CD4-positive, alpha-beta T cell treated with Interleukin-15 for 4 hours (primary cell): ENCODE measurements at regions not wholly inside any gene's neighbourhood (a gene's known extent, or its start where the extent isn't known, plus 50 kb on each side); places are given as distances from the start of the nearest gene placed in this dataset.
A peak's percentile ranks its signal among the peaks of the same experiment; 100 is the strongest.
"Not testable (repeated sequence)": the region's sequence is repeated elsewhere in the genome, so short reads cannot be mapped to it uniquely, and the experiment has no call there.

Source experiments
- DNase-seq: peaks from one replicate; pipeline ENCODE4 v3.0.0-alpha.2; 2020; ENCODE audit warnings: low spot score

GRCh38 chr4:143819029-143819428 is 86.3 kb downstream of the GYPE start:
- no peak for DNase-seq

GRCh38 chr4:143817866-143818265 is 87.5 kb downstream of the GYPE start:
- DNase-seq = not testable (repeated sequence)

DNA sequence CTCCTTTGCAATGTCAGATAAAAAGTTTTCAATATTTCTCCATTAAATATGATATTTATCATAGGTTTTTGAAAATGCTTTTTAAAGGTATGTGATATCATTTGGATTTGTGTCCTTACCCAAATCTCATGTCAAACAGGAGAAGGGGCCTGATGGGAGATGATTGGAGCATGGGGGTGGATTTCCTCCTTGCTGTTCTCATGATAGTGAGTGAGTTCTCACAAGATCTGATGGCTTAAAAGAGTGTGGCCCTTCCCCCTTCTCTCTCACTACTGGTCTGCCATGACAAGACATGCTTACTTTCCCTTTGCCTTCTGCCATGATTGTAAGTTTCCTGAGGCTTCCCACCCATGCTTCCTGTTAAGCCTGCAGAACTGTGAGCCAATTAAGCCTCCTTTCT is 90.0 kb downstream of the GYPE start:
- DNase-seq = not testable (repeated sequence)

DNA sequence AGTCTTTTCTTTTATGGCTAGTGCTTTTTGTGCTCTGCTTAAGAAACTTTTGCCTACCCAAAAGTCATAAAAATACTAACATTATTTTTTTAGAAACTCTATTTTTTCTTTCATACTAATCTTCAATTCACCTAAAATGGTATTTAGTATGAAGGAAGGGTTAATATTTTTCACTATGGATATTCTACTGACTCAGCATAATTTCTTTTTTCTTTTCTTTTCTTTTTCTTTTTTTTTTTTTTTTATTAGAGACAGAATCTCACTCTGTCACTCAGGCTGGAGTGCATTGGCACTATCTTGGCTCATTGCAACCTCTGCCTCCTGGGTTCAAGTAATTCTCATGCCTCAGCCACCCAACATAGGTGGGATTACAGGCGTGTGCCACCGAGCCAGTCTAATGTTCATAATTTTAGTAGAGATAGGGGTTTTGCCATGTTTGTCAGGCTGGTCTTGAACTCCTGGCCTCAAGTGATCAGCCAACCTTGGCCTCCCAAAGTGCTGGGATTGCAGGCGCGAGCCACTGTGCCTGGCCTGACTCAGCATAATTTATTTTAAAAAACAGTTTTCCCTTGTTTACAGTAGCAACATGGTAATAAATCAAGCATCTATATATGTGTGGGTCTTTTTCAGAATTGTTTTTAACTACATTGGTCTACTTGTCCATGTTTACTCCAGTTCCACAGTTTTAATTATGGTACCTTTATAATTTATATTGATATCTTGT is 91.8 kb downstream of the GYPE start:
- not testable (repeated sequence) for DNase-seq

- not testable (repeated sequence) for DNase-seq
Measured at GRCh38 chr4:143791693-143792092, 91.2 kb upstream of the FREM3 start.

DNA sequence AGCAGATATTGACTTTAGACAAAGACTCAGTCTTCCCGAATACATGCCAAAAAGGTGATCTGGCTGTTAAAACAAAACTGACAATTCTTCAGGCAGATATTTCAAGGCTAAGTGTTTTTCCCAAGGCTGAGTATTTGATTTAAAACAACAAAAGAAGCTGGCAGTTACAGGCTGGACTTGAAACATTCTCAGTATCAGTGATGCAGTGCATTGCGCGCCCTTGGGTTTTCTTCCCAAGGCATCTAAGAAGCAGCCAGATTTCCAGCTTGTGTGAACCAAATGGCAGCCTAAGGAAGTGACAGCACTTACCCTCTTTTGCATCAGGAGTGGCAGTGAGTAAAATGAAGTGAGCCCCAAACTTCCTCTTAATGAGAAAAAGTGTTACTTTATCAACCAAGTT is 90.0 kb upstream of the FREM3 start:
- not testable (repeated sequence) for DNase-seq

- DNase-seq = not testable (repeated sequence)
Measured at GRCh38 chr4:143789618-143790017, 89.1 kb upstream of the FREM3 start.

GRCh38 chr4:143784567-143784966 is 84.1 kb upstream of the FREM3 start:
- no peak for DNase-seq

DNA sequence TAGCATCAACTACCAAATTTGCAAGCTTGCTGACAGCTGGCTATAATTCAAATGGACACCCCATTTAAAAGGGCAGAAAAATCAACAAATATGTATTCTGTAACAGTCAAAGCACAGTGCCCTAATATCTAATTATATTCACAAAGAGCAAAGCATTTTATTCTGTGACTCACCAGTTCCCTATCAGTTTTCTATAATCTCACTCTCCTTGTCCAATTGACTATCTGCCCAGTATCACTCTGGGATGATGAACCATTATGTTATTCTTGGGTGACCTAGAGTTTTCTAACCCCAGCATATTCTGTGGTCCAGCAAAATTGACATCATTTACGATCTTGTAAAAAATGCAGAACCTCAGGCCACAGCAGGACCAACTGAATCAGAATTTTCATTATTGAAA is 82.0 kb upstream of the FREM3 start:
- no peak for DNase-seq

DNA sequence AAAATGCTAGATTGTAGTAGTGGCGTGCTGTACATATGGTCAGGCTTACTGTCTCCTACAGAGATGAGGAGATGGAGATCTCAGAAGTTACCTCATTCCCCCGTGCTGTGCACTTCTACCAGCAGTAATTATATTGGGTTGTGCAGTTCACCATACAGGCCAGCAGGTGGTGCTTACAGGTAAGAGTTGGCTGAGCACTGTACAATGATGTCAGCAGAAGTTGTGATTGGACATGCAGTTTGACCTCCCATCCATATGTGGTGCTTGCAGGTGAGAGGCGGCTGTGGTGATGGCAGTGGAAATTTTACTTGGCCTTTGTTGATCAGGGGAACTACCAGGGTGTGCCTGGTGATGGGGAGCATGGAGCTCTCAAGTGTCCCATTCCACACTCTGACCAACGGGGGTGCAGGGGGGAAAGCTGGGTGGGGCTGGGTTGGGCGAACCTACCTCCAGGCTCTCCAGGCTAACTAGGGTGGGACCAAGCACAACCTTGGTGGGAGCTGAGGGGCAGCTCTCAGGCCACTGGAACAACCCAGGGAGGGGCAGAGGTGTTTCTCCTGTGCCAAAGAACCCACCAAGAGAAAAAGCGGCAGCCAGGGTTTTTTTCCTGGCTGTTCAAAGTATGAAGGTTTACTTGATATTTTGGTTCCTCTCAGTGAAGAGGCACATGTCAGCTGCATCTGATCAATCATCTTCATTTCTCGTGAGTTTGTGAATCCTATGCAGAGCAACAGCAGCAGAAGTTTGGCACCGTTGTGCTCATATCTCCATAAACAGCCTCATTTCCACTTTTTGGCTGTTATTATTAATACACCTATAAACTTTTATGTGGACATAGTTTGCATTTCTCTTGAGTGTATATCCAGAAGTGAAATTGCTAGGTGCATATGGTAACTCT is 73.8 kb upstream of the FREM3 start:
- DNase-seq = peak; percentile 36

- DNase-seq = no peak
Measured at GRCh38 chr4:143771269-143771668, 70.8 kb upstream of the FREM3 start.

- no peak for DNase-seq
Measured at GRCh38 chr4:143768007-143768591, 67.6 kb upstream of the FREM3 start.

GRCh38 chr4:143763587-143763986 is 63.1 kb upstream of the FREM3 start:
- no peak for DNase-seq

DNA sequence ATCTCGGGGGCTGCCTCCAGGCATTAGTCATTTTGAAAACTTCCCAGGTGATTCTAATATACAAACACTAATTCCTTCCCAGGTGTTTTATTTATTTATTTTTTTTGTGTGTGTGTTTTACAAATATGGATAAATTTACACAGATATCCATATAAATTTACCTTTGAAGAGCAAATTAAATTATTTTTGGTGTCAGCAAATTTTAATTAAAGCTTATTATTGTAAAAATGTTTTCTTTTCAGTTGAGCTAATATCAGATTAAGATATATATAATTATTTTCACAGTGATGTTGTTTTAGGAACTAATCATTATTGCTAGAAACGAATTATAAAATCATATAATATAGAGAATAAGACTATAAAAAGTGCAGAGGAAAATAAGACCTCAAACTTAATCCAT is 62.0 kb upstream of the FREM3 start:
- no peak for DNase-seq
